ENCODE measurements at regions not wholly inside any gene's neighbourhood (a gene's known extent, or its start where the extent isn't known, plus 50 kb on each side); places are given as distances from the start of the nearest gene placed in this dataset.

GRCh38 chr11:97905671-97906070 lies 1115.1 kb upstream of the CNTN5 start:
- TF ChIP-seq, protein P1, sequence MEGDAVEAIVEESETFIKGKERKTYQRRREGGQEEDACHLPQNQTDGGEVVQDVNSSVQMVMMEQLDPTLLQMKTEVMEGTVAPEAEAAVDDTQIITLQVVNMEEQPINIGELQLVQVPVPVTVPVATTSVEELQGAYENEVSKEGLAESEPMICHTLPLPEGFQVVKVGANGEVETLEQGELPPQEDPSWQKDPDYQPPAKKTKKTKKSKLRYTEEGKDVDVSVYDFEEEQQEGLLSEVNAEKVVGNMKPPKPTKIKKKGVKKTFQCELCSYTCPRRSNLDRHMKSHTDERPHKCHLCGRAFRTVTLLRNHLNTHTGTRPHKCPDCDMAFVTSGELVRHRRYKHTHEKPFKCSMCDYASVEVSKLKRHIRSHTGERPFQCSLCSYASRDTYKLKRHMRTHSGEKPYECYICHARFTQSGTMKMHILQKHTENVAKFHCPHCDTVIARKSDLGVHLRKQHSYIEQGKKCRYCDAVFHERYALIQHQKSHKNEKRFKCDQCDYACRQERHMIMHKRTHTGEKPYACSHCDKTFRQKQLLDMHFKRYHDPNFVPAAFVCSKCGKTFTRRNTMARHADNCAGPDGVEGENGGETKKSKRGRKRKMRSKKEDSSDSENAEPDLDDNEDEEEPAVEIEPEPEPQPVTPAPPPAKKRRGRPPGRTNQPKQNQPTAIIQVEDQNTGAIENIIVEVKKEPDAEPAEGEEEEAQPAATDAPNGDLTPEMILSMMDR (IDR thresholded peaks at IDR 0.05 in 4 of 5, conservative IDR thresholded peaks at IDR 0.05 in 1 of 5) = no peak
- no peak for TF ChIP-seq POLR2A (IDR thresholded peaks at IDR 0.05)

All from gastrocnemius medialis (tissue), 4 donors.